ENCODE measurements at regions not wholly inside any gene's neighbourhood (a gene's known extent, or its start where the extent isn't known, plus 50 kb on each side); places are given as distances from the start of the nearest gene placed in this dataset.

GRCh38 chr19:31470952-31471351 is 121.7 kb upstream of the TSHZ3 start:
- no peak overlapping the region for H3K4me2 ChIP-seq (ENCODE audit: control insufficient read depth, extremely low read depth, insufficient read depth, low read depth, low read length)
- H3K4me1 ChIP-seq (ENCODE audit: control insufficient read depth, extremely low read depth, insufficient read depth, low read length), result no peaks in the 10 kb centered on the region
- no peak for DNase-seq (ENCODE audit: low read depth, low spot score)
- no peaks in the 10 kb centered on the region for H3K27me3 ChIP-seq (ENCODE audit: control insufficient read depth, extremely low read depth, insufficient read depth, low read length)
- no peak overlapping the region for H3K9ac ChIP-seq (ENCODE audit: control insufficient read depth, extremely low read depth, insufficient read depth, low read length)
- no peak overlapping the region for H2AFZ ChIP-seq (ENCODE audit: control insufficient read depth, low read length)
- no peaks in the 10 kb centered on the region for H3K79me2 ChIP-seq (ENCODE audit: control insufficient read depth, insufficient read depth, low read length)
- dilution Hi-C loops (cut with MboI; ENCODE audit: extremely low pct_ligation_motif_present, low sequenced_read_pairs), result no loop called here
- no peaks in the 10 kb centered on the region for H3K9me3 ChIP-seq (ENCODE audit: control insufficient read depth, low read depth, low read length)
- no peaks in the 10 kb centered on the region for H3K36me3 ChIP-seq (ENCODE audit: control insufficient read depth in 2 of 2, extremely low read depth in 1 of 2, insufficient read depth in 2 of 2, low read length in 2 of 2)
- FAIRE-seq, result no peak
- H3K4me3 ChIP-seq (ENCODE audit: control insufficient read depth in 2 of 3, extremely low read depth in 1 of 3, insufficient read depth in 2 of 3, low read depth in 1 of 3, low read length in 3 of 3), result no peak overlapping the region
- no peaks in the 10 kb centered on the region for H3K9me1 ChIP-seq (ENCODE audit: control insufficient read depth, extremely low read depth, insufficient read depth, low read length)
- H3K27ac ChIP-seq (ENCODE audit: control insufficient read depth, insufficient read depth, low read length), result no peak overlapping the region
- no peaks in the 10 kb centered on the region for H4K20me1 ChIP-seq (ENCODE audit: control insufficient read depth, extremely low read depth, insufficient read depth, low read length)
- no peak for TF ChIP-seq EZH2 (IDR thresholded peaks at IDR 0.05; ENCODE audit: low read length)
- TF ChIP-seq CTCF (optimal IDR thresholded peaks at IDR 0.05 in 1 of 3, IDR thresholded peaks at IDR 0.05 in 1 of 3, conservative IDR thresholded peaks at IDR 0.05 in 1 of 3; ENCODE audit: extremely low read depth in 1 of 3, insufficient read depth in 2 of 3, low read length in 3 of 3), result no peak

GRCh38 chr19:31478241-31478640 is 129.0 kb upstream of the TSHZ3 start:
- Histone ChIP-seq H3K27ac (ENCODE audit: control insufficient read depth, insufficient read depth, low read length) (no peak overlapping the region), H3K9ac (ENCODE audit: control insufficient read depth, extremely low read depth, insufficient read depth, low read length) (no peak overlapping the region), H3K27me3 (ENCODE audit: control insufficient read depth, extremely low read depth, insufficient read depth, low read length) (no peaks in the 10 kb centered on the region), H3K4me2 (ENCODE audit: control insufficient read depth, extremely low read depth, insufficient read depth, low read depth, low read length) (no peak overlapping the region), H3K79me2 (ENCODE audit: control insufficient read depth, insufficient read depth, low read length) (no peaks in the 10 kb centered on the region), H3K36me3 (ENCODE audit: control insufficient read depth in 2 of 2, extremely low read depth in 1 of 2, insufficient read depth in 2 of 2, low read length in 2 of 2) (no peaks in the 10 kb centered on the region), H3K9me1 (ENCODE audit: control insufficient read depth, extremely low read depth, insufficient read depth, low read length) (no peaks in the 10 kb centered on the region), H3K4me1 (ENCODE audit: control insufficient read depth, extremely low read depth, insufficient read depth, low read length) (no peaks in the 10 kb centered on the region), H2AFZ (ENCODE audit: control insufficient read depth, low read length) (no peak overlapping the region), H4K20me1 (ENCODE audit: control insufficient read depth, extremely low read depth, insufficient read depth, low read length) (no peaks in the 10 kb centered on the region), H3K9me3 (ENCODE audit: control insufficient read depth, low read depth, low read length) (no peaks in the 10 kb centered on the region), H3K4me3 (ENCODE audit: control insufficient read depth in 2 of 3, extremely low read depth in 1 of 3, insufficient read depth in 2 of 3, low read depth in 1 of 3, low read length in 3 of 3) (no peak overlapping the region)
- no peak for FAIRE-seq
- TF ChIP-seq CTCF (optimal IDR thresholded peaks at IDR 0.05 in 1 of 3, IDR thresholded peaks at IDR 0.05 in 1 of 3, conservative IDR thresholded peaks at IDR 0.05 in 1 of 3; ENCODE audit: extremely low read depth in 1 of 3, insufficient read depth in 2 of 3, low read length in 3 of 3) (no peak), EZH2 (IDR thresholded peaks at IDR 0.05; ENCODE audit: low read length) (no peak)
- DNase-seq (ENCODE audit: low read depth, low spot score), result no peak
- dilution Hi-C loops (cut with MboI; ENCODE audit: extremely low pct_ligation_motif_present, low sequenced_read_pairs), result no loop called here

All from keratinocyte (primary cell).